NCI-H510A (cell line): ENCODE measurements at regions not wholly inside any gene's neighbourhood (a gene's known extent, or its start where the extent isn't known, plus 50 kb on each side); places are given as distances from the start of the nearest gene placed in this dataset.

Experiments
- DNase-seq: peaks from one replicate; lab custom pipeline; 2025; lab: John Stamatoyannopoulos, UW

DNA sequence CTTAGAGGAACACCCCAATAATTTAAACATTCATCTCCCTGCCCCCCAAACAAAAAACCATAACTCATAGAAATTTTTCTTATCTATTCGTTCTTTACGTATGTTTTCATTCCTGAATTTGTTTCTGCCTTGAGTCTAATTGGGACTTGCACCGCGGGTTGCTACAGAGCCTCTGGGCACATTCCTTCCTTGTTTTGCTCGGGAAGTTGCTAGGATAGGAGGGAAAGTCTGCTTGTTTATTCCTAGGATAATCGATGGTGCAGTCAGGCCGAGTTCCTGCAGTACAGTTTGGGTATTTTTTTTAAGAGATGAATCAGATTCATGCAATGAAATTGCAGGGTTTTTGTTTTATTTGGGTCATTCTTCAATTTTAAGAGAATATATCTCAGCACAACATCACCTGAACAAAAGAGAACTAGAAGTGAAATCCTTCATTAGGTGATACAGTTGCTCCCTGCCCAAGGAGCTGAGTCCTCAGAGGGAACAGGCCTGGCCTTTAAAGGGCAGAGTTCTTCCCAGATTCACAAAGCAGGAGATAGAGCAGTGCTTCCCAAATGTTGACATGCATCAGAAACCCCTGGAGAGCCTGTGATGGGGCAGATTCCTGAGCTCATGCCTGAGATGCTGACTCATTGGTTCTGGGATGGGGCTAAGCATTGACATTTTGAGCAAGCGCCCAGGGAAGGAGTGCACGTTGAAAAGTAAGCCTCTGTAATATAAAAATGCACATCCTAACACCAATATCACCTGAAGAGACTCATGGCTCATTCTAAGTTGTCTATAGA, 114.9 kb upstream of the FAM9B start:
- DNase-seq: no peak

- no peak for DNase-seq
These were observed 115.7 kb upstream of the FAM9B start for GRCh38 chrX:9149501-9150245.

DNA sequence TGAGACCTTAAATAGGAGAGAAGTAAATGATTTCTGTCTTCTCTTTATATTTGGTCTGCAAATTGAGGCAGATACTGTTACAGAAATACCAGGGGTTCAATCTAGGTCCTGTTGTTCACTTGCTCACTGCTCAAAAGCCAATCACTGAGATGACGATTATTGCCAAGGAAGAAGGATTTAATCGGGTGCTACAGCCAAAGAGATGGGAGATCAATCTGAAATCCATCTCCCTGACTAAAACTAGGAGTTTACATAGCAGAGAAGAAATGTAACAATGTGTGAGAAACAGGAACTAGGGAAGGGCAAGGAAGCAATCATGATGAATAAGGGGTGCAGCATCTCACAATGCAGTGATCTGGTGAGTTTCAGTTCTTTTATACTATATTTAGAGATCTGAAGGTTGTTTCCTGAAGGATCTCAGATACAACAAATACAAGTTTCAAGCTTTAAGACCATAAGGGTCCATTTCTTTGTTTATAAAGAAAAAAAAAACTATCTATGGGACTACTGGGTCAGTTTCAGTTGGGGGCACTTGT, 117.9 kb upstream of the FAM9B start:
- DNase-seq: no peak

DNA sequence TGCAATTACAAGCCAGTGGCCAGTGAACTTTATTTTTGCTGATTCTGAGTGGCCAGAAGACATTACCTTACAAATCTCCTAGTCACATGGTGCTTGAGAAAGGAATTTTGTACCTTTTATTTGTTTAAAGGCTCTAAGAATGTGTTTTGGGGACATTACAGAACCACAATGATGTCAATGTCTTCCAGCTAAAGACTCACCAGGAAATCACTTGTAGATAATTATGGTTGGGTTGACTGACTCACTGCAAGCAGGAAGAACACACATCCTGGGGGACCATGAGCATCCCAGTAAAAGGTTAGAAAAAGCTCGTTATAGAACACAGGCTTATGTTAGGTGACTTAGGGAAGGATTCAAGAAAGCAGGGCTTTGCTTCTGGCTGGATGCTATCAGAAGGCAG, 119.4 kb upstream of the FAM9B start:
- no peak for DNase-seq

DNA sequence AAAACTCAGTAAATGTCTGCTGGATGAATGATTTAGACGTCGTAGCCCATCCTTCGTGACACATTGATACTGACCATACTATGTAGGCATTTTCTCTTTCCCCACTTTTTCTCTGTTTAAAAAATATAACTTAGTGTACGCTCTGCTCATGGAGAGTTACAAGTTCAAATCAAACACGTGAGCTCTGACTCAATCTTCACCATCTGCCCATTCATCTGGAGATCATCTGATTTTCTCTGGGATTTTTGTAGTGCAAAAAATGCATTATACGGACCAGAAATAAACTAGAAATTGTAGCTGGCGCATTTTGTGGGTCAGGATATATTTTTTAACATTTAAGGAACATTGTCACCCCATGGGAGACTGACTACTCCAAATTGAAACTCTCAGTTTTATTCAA, 124.7 kb upstream of the FAM9B start:
- DNase-seq: no peak

- no peak for DNase-seq
These were observed 126.9 kb upstream of the FAM9B start for GRCh38 chrX:9160698-9161329.

GRCh38 chrX:9162698-9163097, 128.8 kb upstream of the FAM9B start:
- no peak for DNase-seq

DNA sequence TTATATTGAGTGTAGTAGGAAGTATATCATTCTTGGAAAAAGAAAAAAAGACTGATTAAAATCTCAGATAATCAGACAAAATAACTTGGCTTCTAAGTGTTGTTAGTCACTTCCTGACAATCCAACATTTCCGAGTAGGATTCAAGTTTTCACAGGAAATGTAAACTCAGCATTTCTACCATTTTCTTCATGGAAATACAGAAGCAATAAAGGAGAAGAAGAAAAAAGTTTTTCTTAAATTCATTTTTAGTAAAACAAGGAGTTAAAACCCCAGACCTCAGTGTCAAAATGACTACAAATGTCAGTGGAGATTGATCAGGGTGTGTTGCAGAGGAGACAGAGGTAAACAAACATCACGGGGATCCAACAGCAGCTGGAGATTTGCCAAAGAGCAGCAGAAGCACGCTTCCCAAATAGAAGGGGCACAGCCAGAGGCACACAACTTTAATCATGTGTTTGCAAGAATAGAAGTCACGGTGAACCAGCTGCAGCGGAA, 129.3 kb upstream of the FAM9B start:
- no peak for DNase-seq

DNA sequence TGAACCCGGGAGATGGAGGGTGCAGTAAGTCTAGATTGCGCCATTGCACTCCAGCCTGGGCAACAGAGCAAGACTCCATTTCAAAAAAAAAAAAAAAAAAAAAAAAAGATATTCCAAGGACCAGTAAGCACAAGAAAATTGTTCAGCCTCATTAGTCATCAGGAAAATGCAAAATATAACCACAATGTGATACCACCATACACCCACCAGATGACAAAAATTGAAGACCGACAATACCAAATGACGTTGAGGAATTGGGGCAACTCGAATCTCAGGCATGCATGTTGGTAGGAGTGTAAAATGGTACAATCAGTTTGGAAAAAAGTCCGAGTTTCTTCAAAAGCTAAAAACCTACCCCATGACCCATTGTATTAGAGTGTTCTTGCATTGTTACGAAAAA, 130.2 kb upstream of the FAM9B start:
- no peak for DNase-seq

DNA sequence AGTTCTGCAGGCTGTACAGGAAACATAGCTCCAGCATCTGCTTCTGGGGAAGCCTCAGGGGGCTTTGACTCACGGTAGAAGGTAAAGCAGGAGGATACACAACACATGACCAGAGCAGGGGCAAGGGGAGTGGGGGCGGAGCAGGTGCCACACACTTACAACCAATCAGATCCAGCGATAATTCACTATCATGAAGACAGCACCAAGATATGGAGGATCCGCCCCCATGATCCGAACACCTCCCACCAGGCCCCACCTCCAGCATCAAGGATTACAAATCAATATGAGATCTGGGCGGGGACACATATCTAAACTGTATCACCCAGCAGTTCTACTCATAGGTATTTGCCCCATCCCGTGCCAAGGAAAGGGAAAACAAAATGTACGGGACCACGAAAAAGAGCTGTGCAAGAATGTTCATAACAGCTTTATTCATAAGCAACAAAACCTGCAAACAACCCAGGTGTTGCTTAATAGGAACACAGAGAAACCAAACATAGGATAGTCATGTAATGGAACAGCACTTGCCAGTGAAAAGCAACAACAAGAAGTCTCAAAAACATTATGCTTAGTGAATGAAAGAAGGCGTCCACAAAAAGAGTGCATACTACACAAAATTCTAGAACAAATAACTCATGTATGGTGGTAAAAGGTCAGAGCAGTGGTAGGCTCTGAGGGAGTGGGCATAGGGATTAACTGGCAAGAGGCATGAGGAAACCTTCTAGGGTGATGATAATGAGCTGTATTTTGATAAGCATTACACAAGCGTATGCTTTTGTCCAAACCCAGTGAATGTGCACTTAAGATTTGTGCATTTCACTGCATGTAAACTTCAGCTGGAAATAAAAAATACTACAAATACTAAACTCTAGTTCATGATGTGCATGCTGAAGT, 130.9 kb upstream of the FAM9B start:
- no peak for DNase-seq

DNA sequence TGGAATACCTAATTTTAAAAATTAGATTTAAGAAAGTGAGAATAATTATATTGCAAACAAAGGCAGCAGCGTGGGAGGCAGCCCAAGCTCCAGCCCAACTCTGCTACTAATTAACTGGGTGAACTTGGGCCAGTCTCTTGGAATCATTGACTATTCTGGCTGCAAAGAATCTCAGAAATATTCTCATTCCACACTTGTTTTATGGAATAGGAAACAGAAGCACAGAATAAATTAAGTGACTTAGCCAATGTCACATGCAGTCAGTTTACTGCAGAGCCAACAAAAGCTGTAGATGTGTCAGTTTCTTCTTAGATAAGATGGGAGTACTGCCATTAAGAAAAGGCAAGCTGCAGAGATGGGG, 132.6 kb upstream of the FAM9B start:
- no peak for DNase-seq

GRCh38 chrX:9171841-9172463, 138.0 kb upstream of the FAM9B start:
- no peak for DNase-seq

GRCh38 chrX:9172464-9172850, 138.5 kb upstream of the FAM9B start:
- DNase-seq: no peak

- DNase-seq: no peak
These were observed 146.7 kb upstream of the FAM9B start for GRCh38 chrX:9180623-9181022.

GRCh38 chrX:9182041-9182440, 148.1 kb upstream of the FAM9B start:
- DNase-seq: no peak

DNA sequence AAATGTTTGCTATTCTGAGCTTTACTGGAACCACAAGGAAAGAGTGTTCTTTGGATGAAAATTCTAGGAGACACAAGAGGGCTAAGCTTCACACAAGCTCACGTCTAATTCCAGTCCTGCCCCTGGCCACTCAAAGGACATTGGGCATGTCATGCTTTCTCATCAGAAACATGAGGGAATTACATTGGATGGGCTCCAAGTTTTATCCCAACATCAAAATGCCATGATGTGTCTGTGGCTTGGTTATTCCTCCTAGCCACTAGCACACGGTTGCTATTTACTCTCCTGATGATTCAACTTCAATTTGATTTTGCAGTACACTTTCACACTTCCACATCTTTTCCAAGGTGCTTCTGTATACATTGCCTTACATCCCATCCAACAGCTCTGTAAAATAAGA, 149.6 kb upstream of the FAM9B start:
- DNase-seq: no peak

DNA sequence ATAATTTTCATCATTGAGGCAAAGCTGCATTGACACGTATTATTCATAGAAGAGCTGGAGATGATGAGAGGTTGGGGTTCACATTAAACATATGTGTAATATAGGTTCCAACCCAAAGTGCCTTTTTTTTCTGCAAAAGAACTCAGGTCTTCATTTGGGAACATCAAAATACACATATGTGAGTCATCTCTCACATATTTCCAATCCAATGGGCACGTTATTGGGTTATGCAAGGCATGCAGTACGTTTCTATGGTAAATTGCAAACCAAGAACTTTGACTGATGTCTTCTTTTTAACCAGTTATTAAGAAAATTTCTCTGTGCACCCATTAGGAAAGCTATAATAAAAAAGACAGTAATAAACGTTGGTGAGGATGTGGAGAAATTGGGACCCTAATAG, 150.3 kb upstream of the FAM9B start:
- no peak for DNase-seq

- DNase-seq: peak; percentile 5
These were observed 154.2 kb upstream of the FAM9B start for GRCh38 chrX:9188117-9188516.

- peak; percentile 67 for DNase-seq
These were observed 155.4 kb upstream of the FAM9B start for GRCh38 chrX:9189286-9189685.

- no peak for DNase-seq
These were observed 157.5 kb upstream of the FAM9B start for GRCh38 chrX:9191392-9191791.

- DNase-seq: peak; percentile 11
These were observed 161.4 kb upstream of the FAM9B start for GRCh38 chrX:9195199-9195880.
